Muscle of back (tissue), 3 donors: ENCODE measurements at regions not wholly inside any gene's neighbourhood (a gene's known extent, or its start where the extent isn't known, plus 50 kb on each side); places are given as distances from the start of the nearest gene placed in this dataset.
A peak's percentile ranks its signal among the peaks of the same experiment; 100 is the strongest.
"Not testable (repeated sequence)": the region's sequence is repeated elsewhere in the genome, so short reads cannot be mapped to it uniquely, and the experiment has no call there.

Experiments
- DNase-seq, 3 donors: peaks; one replicate each; pipeline versions ENCODE4 v3.0.0 to v3.0.0-alpha.2; 2013

DNA sequence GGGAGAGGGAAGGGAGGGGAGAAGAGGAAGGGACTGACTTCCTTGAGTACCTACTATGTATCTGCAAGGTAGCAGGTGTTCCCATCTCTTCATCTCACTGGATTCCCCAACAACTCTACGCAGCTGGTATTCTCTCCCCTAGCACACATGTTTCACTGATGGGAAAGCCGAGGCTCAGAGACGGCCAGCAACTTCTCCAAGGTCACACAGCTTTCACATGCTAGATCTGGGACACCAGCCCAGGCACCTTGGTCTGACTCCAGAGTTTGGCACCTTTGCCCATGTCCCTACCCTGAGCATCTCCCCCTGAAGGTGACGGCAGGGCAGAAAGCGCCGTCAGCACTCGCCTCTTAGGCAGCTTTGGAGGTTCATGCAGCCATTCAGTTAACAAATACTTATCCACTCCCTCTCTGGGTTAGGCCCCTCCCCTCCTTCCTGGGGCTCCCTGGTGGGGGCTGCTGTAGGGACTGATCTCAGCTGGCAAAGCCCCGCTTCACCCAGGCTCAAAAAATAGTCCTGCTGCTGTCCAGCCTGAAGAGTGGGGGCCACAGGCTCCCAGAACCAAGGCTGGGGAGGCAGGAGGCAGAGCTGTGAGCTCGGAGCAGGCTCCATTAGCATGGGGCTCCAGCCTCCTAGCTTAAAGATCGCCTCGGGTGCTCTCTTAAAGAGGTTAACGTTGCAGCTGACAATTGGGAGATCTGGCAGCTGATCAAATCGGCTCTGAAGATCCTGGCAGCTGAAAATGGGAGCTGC lies 79.4 kb downstream of the IGLL1 start:
- no peak for DNase-seq

DNA sequence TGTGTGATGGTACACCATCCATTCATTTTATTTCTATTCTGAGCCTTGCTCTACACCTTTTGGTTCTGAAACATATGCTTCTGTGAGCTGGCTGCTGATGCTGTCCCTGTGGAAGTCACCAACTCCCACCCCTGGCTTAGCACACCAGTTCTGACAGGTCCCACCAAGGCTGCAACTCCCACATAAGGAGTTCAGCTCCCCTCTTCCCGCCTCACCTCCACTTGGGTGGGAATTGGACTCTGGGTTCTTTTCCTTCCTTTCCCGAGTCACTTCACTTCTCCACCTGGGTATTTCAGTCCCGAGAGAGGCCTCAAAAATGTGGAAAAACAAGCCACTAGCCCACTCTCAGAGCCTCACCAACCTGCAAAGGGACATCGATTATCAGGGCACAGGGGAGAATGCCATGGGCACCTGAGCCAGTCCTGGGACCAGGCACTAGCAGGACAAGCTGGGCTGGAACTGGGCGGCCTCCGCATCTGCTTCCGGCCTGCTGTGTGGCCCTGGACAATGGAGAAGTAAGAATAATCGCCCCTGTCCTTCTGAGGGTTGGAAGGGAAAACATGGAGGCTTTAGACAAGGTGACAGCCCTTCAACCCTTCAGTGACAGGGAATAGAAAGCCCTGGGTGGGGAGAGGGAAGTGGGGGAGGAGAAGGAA lies 80.1 kb downstream of the IGLL1 start:
- no peak for DNase-seq

DNA sequence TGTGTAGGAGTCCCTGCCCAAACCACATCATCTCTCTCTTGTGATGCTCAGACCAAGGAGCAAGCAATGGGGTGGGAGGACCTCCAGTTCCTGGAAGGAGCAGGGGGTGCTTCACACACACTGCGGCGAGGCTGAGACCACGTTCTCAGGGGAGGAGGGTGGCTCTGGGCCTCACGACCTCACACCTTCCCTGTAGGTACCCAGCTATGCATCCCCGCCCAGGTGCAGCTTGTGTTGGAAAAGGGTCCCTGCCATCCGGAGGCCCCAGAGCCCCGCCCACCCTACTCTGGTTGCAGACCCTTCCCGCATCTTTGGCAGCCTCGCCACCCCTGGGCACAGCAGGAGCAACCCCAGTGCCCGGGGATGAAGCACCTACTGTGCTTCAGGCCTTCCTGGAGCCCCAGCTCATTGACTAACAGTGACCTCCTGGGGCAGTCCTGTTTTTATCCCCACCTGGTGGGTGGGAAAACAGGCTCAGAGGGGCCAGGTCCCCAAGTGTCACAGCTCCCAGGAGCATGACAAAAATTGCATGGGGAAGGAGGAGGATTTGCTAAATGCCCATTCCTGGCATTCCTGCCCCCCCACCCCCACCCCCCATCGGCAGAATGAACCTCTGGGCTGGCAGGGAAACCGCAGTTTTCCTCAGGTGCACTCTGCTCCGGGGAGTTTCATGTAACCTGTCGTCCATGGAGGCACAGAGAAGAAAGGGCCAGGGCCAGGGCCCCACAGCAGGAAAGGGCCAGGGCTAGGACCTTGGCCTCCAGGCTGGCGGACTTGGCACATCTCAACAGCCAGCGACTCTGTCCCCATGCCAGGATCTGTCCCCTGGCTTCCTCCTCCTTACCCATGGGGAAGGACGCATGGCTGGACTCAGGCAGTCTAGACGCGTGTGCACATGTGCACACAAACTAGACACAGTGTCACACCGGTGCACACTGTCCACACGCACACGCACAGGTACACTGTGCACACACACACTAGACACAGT lies 81.0 kb downstream of the IGLL1 start:
- no peak for DNase-seq

DNA sequence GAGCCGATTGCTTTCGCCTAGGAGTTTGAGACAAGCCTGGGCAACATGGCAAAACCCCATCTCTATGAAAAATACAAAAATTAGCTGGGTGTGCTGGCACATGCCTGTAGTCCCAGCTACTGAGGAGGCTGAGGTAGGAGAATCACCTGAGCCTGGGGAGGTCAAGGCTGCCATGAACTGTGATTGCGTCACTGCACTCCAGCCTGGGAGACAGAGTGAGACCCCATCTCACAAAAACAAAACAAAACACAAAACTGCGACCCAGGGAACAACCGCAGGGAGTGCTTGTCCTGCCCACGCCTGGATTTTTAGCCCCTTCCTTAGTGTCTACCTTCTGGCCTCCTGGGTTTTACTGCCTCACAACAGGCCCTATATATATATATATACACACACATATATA lies 82.2 kb downstream of the IGLL1 start:
- not testable (repeated sequence) for DNase-seq

DNA sequence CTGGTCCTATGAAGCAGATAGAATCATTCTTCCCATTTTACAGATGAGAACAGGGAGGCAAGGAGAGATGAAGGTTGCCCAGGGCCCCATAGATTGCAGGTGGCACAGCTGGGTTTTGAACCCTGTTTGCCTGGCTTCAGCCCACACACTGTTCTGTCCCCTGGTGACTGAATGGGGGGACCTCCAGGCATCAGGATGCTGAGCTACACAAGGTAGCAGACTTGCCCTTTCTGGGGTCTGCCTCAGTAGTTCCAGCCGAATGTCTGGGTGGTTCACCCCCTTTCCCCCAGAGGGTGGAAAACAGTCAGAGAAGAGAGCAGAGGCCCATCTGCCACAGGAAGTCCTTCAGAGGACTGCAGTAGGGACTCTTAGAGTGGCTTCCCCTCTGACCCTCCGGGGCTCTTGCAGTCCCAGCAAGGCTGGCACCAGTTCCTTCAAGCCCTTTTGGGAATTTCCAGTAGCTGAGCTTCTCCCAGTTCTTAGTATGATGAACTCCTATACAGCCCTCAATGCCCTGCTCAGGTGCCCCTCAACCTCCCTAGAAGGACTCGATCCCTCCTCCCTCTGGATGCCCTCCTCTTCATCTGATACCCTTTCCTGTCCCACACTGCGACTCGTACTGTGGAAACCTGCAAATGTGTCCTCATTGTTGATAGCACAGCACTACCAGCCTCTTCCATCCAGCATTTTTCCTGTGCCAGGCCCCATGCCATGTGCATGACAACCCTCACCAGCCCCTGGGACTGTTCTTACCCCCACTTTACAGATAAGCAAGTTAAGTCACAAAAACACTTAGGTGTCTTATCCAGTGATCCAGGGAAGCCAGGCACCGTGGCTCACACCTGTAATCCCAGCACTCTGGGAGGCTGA lies 82.8 kb downstream of the IGLL1 start:
- DNase-seq = no peak

DNA sequence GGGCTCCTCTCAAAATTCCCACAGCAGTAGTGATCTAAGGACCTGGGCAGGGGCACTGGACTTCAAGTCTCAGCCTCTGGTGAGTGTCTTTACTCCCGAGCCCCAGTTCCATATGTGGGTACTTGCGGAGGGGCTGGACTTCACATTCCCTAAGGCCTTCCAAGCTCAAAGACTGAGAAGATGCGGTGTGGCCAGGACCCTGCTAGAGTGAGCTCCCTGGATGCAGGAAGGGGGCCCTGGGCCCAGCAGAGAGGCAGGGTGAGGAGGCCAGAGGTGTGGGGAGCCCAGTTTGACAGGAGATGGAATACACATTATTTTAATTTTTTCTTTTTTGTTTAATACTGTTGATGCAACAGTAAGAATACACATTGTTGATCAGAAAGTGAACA lies 83.7 kb downstream of the IGLL1 start:
- no peak for DNase-seq

DNA sequence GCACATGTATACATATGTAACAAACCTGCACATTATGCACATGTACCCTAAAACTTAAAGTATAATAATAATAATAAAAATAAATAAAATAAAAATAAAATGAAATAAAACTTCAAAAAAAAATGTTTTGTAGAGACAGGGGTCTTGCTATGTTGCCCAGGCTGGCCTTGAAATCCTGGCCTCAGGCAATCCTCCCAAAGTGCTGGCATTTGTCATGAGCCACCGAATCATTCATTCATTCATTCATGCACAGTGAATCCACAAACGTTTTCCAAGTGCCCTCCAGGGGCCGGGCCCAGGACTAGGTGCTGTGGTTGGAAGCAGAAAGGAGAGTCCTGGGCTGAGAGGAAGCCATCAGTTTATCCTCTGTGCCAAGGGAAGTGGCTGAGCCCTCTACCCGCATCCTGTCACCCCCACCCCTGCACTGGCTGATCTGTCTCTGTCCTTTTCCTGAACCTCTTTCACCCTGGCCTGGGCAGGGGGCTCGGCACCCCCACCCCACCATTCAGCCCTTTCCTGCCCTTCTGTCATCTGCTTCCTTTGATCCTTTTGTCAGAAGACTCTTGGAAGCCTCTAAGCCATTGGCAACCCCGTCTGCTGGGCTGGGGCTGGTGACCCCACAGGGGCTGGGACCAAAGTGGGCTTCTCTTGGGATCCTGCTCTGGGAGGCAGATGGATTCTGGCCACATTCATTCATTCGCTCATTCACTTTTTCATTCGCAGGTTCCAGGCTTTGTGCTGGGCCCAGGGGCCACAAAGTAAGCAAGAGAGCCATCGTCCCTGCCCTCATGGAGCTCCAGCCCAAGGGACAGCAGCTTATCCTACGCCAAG lies 84.3 kb downstream of the IGLL1 start:
- no peak for DNase-seq

DNA sequence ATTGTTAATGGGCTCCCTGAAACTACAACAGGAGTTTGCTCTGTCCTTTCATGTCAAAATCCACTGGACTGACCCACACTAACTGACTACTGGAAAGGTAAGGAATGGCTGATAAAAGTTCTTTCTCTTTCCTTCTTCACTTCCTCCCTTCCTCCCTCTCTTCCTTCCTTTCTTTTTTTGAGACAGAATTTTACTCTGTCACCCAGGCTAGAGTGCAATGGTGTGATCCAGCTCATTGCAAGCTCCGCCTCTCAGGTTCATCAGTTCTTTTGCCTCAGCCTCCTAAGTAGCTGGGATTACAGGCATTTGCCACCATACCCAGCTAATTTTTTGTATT lies 85.2 kb downstream of the IGLL1 start:
- no peak for DNase-seq

DNA sequence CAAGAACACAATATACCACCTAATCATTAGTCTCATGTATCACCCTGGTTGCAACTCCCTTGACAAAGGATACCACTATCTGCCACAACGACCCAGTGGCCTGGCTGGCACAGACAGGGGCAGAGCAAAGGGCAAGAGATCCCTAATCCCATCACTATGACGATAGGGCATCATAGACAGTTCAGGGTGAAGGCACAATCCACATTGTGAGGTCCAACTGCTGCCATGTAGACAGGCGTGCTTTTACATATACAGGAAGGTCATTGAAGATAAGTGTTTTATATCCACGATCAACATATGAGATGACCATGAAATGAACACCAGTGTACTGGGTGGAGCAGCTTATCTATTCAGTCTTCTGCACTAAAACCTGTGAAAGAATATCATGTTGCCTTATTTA lies 94.6 kb downstream of the IGLL1 start:
- DNase-seq = no peak

DNA sequence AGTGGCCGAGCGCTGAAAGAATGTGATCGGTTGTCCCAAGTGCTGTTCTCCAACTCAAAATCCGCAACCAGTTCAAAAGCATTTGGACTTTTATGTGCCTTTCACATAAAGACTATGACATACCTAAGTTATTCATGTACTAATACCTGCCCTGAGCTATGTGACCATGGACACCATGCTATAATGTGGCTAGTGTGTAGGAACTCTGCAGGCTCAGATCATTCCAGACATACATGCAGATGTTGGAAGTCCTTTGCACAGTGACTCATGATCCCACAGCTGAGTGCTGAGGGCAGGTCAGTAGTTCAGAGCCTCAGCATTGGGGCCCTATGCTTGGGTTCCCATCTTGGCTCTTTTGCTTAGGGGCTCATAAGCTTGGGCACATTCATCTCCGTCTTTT lies 95.4 kb downstream of the IGLL1 start:
- DNase-seq = no peak

DNA sequence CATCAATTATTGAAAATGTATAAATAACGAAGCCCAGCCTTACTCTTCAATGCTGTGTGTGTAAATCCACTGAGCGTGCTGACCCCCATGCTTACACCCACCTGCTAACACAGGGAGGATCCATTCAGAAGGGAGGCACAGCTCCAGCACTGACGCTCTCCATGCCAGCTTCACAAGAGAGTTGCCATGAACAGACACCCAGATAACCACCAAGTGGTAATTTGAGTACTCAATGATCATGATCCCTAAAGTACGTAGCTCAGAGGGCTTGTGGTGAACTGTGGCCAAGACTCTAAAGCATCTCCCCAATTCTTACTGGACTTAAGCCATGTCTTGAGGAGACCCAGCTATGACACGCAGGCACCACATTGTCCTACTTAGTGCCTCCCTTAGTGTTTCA lies 98.7 kb downstream of the IGLL1 start:
- DNase-seq = no peak

DNA sequence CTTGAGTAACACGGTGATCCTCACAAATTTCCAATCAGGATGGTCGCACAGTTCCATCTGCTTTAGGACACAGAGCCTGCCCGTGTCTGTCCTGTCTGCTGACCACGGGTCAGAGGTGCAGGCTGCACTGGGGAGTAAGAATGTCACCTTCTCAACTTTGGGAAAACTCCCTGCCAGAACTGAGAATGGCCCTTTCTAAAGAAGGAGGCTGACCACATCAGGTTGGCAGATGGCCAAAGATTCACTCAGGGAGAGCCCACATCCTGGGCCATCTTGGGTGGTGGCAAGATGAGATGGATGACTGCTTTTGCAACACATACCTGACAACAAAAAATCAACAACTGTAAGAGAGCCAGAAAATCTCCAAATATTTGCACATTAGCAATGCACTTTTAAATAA lies 101.9 kb downstream of the IGLL1 start:
- DNase-seq = no peak

DNA sequence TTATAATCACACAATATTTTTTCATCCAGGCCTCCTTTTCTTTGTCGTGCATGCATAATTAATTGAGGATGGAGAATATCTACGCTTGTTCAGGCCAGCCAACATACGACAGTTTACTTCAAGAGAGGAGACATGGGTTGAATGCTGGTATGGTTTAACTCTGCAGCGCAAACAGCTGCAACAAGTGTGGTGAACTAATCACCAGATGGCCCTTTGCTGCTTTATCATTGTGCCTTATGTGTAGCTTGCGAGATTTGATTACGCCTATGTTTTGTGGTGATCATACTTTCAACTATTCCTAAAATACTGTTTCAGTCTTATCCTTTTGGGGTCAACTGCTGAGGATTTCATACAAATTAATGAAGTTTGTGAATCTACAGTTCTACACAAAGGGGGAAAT lies 105.6 kb downstream of the IGLL1 start:
- not testable (repeated sequence) for DNase-seq

DNA sequence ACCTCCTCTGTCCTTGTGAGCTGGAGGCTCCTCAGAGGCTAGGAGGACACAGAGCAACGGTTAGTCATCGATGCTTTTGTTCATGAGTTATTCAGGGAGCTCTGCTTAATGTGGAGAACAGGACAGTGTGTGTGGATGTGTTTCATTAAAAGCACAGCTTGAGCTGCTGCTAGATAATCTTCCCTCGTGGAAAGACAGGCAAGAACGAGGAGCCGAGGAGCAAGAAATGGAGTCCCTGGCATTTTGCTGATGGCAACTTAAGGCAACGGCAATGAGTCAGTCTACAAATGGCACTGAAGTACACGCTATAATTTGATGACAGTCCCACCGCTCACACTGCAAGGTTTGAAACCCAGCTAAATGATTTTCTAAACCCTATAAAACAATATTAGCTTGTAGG lies 106.2 kb downstream of the IGLL1 start:
- no peak for DNase-seq

DNA sequence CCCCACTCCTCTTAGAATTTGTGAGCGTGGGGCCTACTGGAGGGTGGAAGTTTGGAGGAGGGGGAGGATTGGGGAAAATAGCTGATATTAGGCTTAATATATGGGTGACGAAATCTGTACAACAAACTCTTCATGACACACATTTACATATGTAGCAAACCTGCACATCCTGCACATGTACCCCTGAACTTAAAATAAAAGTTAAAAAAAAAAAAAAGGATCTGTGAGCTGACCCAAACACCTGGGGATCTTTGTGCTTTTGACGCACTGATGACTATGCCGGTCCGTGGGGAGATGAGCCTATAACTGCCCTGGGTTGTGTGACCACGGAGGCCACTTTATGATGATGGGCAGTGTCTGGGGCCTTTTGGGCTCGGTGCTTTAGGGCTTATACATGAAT lies 107.7 kb downstream of the IGLL1 start:
- DNase-seq = not testable (repeated sequence)

DNA sequence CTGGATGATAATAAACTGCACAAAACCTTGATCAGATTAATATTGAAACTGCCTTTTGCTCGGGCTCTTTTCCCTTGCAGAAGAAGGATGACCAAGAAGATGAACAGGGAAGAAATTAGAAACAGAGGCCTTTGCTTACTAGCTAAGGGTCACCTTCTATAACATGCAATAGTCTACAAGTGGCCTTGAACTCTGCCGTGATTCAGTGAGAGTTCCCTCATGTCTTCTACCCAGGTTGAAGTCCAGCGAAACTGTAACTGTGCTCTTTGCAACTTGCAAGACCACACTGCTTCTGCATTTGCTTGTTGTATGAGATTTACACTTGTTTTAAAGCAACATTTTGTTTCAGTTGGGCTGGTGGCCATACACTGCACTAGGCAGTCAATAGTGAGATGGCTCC lies 108.4 kb downstream of the IGLL1 start:
- DNase-seq = no peak

DNA sequence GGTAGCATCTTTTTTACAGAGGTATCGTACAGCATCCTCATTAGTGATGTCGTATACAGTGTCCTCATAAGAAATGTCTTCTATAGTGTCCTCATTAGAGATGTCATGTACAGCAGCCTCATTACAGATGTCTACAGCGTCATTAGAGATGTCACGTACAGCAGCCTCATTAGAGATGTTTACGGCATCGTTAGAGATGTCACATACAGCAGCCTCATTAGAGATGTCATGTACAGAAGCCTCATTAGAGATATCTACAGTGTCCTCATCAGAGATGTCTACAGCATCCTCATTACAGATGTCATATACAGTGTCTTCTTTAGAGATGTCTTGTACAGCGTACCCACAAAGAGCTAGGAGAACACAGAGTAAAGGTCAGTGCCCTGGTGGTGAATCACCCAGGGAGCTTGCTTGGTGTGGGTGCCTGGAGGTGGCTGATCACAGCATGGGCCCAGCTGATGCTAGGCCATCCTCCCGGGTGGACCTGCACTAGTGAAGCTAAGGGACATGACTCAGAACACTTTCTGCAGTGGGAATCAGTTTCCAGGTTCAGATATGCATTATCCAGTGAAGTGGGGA lies 109.2 kb downstream of the IGLL1 start:
- no peak for DNase-seq

DNA sequence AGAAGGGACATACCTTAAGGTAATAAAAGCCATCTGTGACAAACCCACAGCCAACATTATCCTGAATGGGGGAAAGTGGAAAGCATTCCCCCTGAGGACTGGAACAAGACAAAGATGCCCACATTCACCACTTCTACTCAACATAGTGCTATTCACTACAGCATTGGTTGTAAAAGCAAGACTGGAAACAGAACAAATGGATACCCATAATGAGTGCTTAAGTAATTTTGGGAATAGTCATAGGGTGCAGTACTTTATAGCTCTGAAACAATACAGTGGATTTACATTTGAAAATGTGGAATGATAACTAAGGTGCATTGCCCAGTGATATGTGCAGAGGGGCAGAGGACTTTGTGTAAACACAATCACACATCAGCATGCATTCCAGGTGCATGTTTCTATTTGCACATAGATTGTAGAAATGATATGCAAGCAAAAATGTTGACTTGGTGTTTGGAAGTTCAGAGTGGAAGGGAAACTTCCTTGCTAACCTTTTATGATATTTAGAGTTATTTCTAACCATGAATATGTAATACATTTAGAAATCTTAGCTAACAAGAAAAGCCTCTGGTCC lies 112.3 kb downstream of the IGLL1 start:
- no peak for DNase-seq

DNA sequence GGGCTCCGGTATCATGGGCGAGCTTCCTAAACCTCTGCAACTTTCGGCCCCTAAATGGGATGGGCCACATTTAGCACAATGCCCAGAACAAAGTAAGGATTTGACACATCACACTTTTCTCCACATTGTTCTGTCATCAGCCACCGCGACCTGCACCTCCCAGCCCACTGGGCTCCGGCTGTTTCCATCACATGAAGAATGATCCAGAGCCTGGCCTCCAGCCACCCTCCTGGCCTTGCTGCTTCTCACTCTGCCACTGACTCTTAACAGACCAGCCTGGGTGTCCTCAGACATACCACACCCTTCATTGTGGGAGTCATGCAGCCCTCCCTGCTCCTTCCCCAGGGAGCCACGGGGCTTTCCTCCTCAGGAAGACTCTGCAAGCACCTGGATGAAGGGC lies 113.7 kb downstream of the IGLL1 start:
- DNase-seq = no peak

DNA sequence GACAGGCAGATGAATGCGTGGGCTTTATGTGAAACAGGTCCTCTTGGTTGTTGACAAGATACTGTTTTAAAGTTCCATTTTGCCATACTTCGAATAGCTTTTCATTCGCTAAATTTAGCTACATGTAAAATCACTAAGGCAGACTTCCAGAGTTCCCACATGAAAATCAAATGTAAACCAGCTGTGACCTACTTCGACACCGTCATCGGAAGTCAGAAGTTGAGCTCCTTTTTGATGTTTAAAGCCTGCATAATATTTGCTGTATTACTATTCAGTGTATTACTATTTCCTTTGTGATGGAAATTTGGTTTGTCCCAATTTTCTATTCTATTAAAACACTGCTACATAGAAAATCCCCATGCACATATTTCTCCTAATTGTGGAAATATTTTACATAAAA lies 115.3 kb downstream of the IGLL1 start:
- DNase-seq = peak; percentile 6 to 65 (median 52)
